ENCODE measurements at regions not wholly inside any gene's neighbourhood (a gene's known extent, or its start where the extent isn't known, plus 50 kb on each side); places are given as distances from the start of the nearest gene placed in this dataset.

DNA sequence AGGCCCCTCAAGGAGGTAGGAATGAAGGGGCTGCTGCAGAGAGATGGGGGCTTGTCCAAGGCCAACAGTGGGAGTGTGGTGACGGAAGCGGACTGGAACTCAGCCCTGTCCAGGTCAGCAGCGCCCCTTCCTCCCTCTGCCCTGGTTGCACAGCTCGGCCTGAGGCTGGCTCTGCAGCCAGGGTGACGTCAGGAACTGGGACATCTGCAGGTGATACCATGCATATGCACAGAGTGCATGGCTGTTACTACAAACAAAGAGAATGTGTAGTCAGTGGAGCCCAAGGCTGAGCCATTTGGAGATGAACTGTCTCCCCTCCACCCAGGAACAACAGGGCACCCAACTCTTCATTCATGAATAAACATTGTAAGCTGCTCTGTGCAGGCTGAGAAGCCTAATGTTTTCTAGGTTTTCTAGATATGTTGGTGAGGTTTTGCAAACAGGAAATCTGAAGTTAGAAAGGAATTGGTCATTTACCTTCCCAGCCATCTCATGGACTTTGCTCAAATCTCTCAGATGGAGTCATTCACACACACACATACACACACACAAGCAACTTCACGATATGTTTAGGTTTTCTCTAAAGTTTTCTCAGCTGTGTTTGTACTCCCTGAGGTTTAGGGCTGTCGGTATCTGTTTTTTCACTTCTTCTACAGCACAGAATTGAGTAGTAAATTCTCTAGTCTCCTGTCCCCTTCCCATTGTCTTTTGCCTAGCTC is 117.2 kb downstream of the TLE3 start:
- TF ChIP-seq, protein P1, sequence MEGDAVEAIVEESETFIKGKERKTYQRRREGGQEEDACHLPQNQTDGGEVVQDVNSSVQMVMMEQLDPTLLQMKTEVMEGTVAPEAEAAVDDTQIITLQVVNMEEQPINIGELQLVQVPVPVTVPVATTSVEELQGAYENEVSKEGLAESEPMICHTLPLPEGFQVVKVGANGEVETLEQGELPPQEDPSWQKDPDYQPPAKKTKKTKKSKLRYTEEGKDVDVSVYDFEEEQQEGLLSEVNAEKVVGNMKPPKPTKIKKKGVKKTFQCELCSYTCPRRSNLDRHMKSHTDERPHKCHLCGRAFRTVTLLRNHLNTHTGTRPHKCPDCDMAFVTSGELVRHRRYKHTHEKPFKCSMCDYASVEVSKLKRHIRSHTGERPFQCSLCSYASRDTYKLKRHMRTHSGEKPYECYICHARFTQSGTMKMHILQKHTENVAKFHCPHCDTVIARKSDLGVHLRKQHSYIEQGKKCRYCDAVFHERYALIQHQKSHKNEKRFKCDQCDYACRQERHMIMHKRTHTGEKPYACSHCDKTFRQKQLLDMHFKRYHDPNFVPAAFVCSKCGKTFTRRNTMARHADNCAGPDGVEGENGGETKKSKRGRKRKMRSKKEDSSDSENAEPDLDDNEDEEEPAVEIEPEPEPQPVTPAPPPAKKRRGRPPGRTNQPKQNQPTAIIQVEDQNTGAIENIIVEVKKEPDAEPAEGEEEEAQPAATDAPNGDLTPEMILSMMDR (IDR thresholded peaks at IDR 0.05), result no peak
- TF ChIP-seq POLR2A (IDR thresholded peaks at IDR 0.05), result no peak
